PC-9 (cell line): ENCODE measurements at regions not wholly inside any gene's neighbourhood (a gene's known extent, or its start where the extent isn't known, plus 50 kb on each side); places are given as distances from the start of the nearest gene placed in this dataset.

Experiments
- BruUV-seq: library from RNA; stranded (reverse); fragments of 400-500 nt; replicated peaks from 2 replicates; lab custom pipeline; 2021; lab: Mats Ljungman, UMichigan
- CTCF ChIA-PET: fragments of 300-600 bp; sonication (Branson Sonifier 250); formaldehyde crosslinking; loops from one replicate; lab custom pipeline; 2022; ENCODE audit warnings: antibody characterized with exemption; lab: Charles Lee
- POLR2A ChIA-PET: fragments of 300-600 bp; sonication (Branson Sonifier 250); formaldehyde crosslinking; loops from one replicate; lab custom pipeline; 2022; ENCODE audit warnings: antibody characterized with exemption; ENCODE audit not compliant: unreplicated experiment; lab: Charles Lee
- DNase-seq, 2 experiments: peaks; one replicate each; pipeline versions ENCODE4 v3.0.0 to v3.0.0-alpha.2; 2015 to 2022; ENCODE audit warnings: mixed read lengths in 1 of 2
- H2AFZ ChIP-seq: fragments of 200-600 bp; sonication (generic); 2 replicates; pipeline ENCODE4 v1.8.1; 2017; ENCODE audit warnings: antibody characterized with exemption
- H3F3A ChIP-seq: fragments of 200-600 bp; sonication (generic); 2 replicates; pipeline ENCODE4 v1.8.1; 2017; ENCODE audit warnings: antibody characterized with exemption, mild to moderate bottlenecking, low read depth; ENCODE audit not compliant: insufficient read depth
- H3K27ac ChIP-seq: fragments of 200-600 bp; sonication (generic); 2 replicates; pipeline ENCODE4 v1.6.1; 2016; ENCODE audit warnings: mixed run types
- H3K27me3 ChIP-seq: fragments of 200-600 bp; sonication (generic); 2 replicates; pipeline ENCODE4 v1.6.1; 2016; ENCODE audit warnings: low read depth, mixed run types; ENCODE audit not compliant: insufficient read depth
- H3K36me3 ChIP-seq: fragments of 200-600 bp; sonication (generic); 2 replicates; pipeline ENCODE4 v1.6.1; 2016; ENCODE audit warnings: low read depth, mixed run types
- H3K4me1 ChIP-seq: fragments of 200-600 bp; sonication (generic); replicated peaks from 2 replicates; pipeline ENCODE4 v1.6.1; 2016; ENCODE audit warnings: mixed run types; ENCODE audit not compliant: insufficient read depth
- H3K4me2 ChIP-seq: fragments of 200-600 bp; sonication (generic); 2 replicates; pipeline ENCODE4 v1.6.1; 2017; ENCODE audit warnings: mixed run types
- H3K4me3 ChIP-seq: fragments of 200-600 bp; sonication (generic); 2 replicates; pipeline ENCODE4 v1.6.1; 2016; ENCODE audit warnings: mixed run types
- H3K79me2 ChIP-seq: fragments of 200-600 bp; sonication (generic); 2 replicates; pipeline ENCODE4 v1.6.1; 2017; ENCODE audit warnings: low read depth, mixed run types
- H3K9me2 ChIP-seq: fragments of 200-600 bp; sonication (generic); 2 replicates; pipeline ENCODE4 v1.8.1; 2017; ENCODE audit warnings: mild to moderate bottlenecking; ENCODE audit not compliant: insufficient read depth
- H3K9me3 ChIP-seq: fragments of 200-600 bp; sonication (generic); 2 replicates; pipeline ENCODE4 v1.8.1; 2016; ENCODE audit warnings: low read depth; ENCODE audit not compliant: insufficient read depth
- H4K20me1 ChIP-seq: fragments of 200-600 bp; sonication (generic); 2 replicates; pipeline ENCODE4 v1.8.1; 2017; ENCODE audit not compliant: insufficient read depth
- EZH2 ChIP-seq: fragments of 200-600 bp; sonication (generic); IDR thresholded peaks from 2 replicates; pipeline ENCODE4 v1.8.0; 2017; ENCODE audit warnings: antibody characterized with exemption, low read depth
- intact Hi-C: fragments of 100-400 bp; cut with micrococcal nuclease; formaldehyde crosslinking; loops from one replicate; pipeline ENCODE4 v1.10.0; 2022; ENCODE audit not compliant: unreplicated experiment
- TF ChIP-seq, protein P1 (sequence below): fragments of 200-600 bp; sonication (generic); conservative IDR thresholded peaks from 2 replicates; pipeline ENCODE4 v1.6.1; 2017; ENCODE audit warnings: mixed run types, antibody characterized with exemption, mild to moderate bottlenecking, moderate library complexity

DNA sequence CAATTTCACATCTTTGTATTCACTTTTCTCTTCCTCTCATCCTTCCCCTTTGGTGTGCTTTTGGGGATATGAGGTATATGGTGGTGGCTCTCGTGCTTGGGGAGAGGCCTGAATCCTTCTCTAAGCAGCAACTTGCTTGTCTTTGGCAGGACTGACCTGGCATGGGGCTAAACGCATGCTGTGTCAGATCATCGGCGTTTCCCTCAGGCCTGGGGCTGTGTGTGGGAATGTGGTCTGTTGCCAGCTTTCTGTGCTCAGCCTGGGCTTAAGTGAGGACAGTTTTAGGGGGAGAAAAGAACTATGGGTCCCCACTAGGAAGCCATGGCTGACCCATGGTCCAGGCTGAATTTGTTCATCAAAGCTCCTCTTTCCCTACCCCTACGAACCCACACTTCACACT, 60.7 kb downstream of the TET3 start:
- TF ChIP-seq, protein P1, sequence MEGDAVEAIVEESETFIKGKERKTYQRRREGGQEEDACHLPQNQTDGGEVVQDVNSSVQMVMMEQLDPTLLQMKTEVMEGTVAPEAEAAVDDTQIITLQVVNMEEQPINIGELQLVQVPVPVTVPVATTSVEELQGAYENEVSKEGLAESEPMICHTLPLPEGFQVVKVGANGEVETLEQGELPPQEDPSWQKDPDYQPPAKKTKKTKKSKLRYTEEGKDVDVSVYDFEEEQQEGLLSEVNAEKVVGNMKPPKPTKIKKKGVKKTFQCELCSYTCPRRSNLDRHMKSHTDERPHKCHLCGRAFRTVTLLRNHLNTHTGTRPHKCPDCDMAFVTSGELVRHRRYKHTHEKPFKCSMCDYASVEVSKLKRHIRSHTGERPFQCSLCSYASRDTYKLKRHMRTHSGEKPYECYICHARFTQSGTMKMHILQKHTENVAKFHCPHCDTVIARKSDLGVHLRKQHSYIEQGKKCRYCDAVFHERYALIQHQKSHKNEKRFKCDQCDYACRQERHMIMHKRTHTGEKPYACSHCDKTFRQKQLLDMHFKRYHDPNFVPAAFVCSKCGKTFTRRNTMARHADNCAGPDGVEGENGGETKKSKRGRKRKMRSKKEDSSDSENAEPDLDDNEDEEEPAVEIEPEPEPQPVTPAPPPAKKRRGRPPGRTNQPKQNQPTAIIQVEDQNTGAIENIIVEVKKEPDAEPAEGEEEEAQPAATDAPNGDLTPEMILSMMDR = no peak
- TF ChIP-seq EZH2 = no peak
- intact Hi-C loops = no loop called here
- Histone ChIP-seq H3K79me2 (peaks cover 21% of the 10 kb centered on the region), H3K4me3 (no peak overlapping the region), H3K36me3 (no peaks in the 10 kb centered on the region), H4K20me1 (peaks cover 35% of the 10 kb centered on the region), H3K9me3 (no peaks in the 10 kb centered on the region), H3K4me2 (no peak overlapping the region), H3K9me2 (no peaks in the 10 kb centered on the region), H3K4me1 (no peaks in the 10 kb centered on the region), H3K27ac (no peak overlapping the region), H3K27me3 (no peaks in the 10 kb centered on the region), H3F3A (no peaks in the 10 kb centered on the region), H2AFZ (no peak overlapping the region)
- ChIA-PET POLR2A (interaction anchor here (0.6 kb wide), 1 partner anchor 35 kb away, joined by 36 read pairs; no protein-coding TSS in a partner anchor), CTCF (no interaction called here)
- BruUV-seq = no TSS peak
- DNase-seq = no peak

DNA sequence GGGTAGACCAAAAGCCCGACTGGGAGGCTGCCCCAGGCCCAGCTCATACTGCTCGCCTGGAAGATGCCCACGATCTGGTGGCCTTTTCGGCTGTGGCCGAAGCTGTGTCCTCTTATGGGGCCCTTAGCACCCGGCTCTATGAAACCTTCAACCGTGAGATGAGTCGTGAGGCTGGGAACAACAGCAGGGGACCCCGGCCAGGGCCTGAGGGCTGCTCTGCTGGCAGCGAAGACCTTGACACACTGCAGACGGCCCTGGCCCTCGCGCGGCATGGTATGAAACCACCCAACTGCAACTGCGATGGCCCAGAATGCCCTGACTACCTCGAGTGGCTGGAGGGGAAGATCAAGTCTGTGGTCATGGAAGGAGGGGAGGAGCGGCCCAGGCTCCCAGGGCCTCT, 61.7 kb downstream of the TET3 start:
- H4K20me1 ChIP-seq = peaks cover 29% of the 10 kb centered on the region
- no peak overlapping the region for H3K27ac ChIP-seq
- no peaks in the 10 kb centered on the region for H3K27me3 ChIP-seq
- ChIA-PET CTCF (no interaction called here), POLR2A (interaction anchor here (0.6 kb wide), 1 partner anchor 146 kb away, joined by 3 read pairs; no protein-coding TSS in a partner anchor)
- H3K4me1 ChIP-seq = no peaks in the 10 kb centered on the region
- no peak overlapping the region for H3K4me2 ChIP-seq
- no peaks in the 10 kb centered on the region for H3K36me3 ChIP-seq
- no peaks in the 10 kb centered on the region for H3K9me3 ChIP-seq
- H3K4me3 ChIP-seq = no peak overlapping the region
- no peaks in the 10 kb centered on the region for H3K9me2 ChIP-seq
- H3F3A ChIP-seq = no peaks in the 10 kb centered on the region
- no peak for TF ChIP-seq EZH2
- TF ChIP-seq, protein P1 = no peak
- no peak for DNase-seq
- BruUV-seq = no TSS peak
- peaks cover 17% of the 10 kb centered on the region for H3K79me2 ChIP-seq
- intact Hi-C loops = no loop called here
- no peak overlapping the region for H2AFZ ChIP-seq

DNA sequence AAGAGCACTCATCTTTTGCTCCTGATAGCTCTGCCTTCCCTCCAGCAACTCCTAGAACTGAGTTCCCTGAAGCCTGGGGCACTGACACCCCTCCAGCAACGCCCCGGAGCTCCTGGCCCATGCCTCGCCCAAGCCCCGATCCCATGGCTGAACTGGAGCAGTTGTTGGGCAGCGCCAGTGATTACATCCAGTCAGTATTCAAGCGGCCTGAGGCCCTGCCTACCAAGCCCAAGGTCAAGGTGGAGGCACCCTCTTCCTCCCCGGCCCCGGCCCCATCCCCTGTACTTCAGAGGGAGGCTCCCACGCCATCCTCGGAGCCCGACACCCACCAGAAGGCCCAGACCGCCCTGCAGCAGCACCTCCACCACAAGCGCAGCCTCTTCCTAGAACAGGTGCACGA, 62.4 kb downstream of the TET3 start:
- intact Hi-C loops = no loop called here
- CTCF ChIA-PET = no interaction called here
- no TSS peak for BruUV-seq

More for the DNA sequence above, 62.4 kb downstream of the TET3 start:
- no peak overlapping the region for H2AFZ ChIP-seq
- POLR2A ChIA-PET = no interaction called here
- no peak overlapping the region for H3K27ac ChIP-seq
- no peaks in the 10 kb centered on the region for H3F3A ChIP-seq
- H4K20me1 ChIP-seq = peaks cover 25% of the 10 kb centered on the region
- H3K4me2 ChIP-seq = no peak overlapping the region
- no peak for DNase-seq
- no peaks in the 10 kb centered on the region for H3K4me1 ChIP-seq
- H3K9me3 ChIP-seq = no peaks in the 10 kb centered on the region
- peaks cover 12% of the 10 kb centered on the region for H3K79me2 ChIP-seq
- H3K27me3 ChIP-seq = no peaks in the 10 kb centered on the region
- H3K9me2 ChIP-seq = no peaks in the 10 kb centered on the region
- H3K4me3 ChIP-seq = no peak overlapping the region
- no peaks in the 10 kb centered on the region for H3K36me3 ChIP-seq
- no peak for TF ChIP-seq EZH2
- TF ChIP-seq, protein P1 = no peak
